GM13977 (cell line): ENCODE measurements at regions not wholly inside any gene's neighbourhood (a gene's known extent, or its start where the extent isn't known, plus 50 kb on each side); places are given as distances from the start of the nearest gene placed in this dataset.

Source experiments
- DNase-seq: peaks from one replicate; pipeline ENCODE4 v3.0.0; 2012; ENCODE audit warnings: low spot score
- CTCF ChIP-seq: IDR thresholded peaks from 2 replicates; pipeline ENCODE4 v1.5.1; 2012; ENCODE audit warnings: mild to moderate bottlenecking, control low read depth; ENCODE audit not compliant: insufficient read depth; ENCODE audit errors: extremely low read depth, missing control alignments
- in situ Hi-C: fragments of 300-500 bp; cut with MboI; formaldehyde crosslinking; loops from one replicate; pipeline ENCODE4 v1.12.0; 2022; ENCODE audit warnings: low sequenced_read_pairs, low pct_unique_long_range_greater_than_20kb, mixed read lengths, inconsistent platforms; ENCODE audit not compliant: unreplicated experiment

GRCh38 chr10:3396116-3396515, 223.5 kb upstream of the PITRM1 start:
- DNase-seq = no peak
- in situ Hi-C loops = no loop called here
- no peak for TF ChIP-seq CTCF

- no peak for TF ChIP-seq CTCF
- in situ Hi-C loops = no loop called here
- DNase-seq = no peak
These were observed 222.9 kb upstream of the PITRM1 start for GRCh38 chr10:3395458-3395861.

GRCh38 chr10:3395041-3395440, 222.5 kb upstream of the PITRM1 start:
- no peak for DNase-seq
- in situ Hi-C loops = no loop called here
- TF ChIP-seq CTCF = no peak

- no peak for DNase-seq
- TF ChIP-seq CTCF = no peak
- in situ Hi-C loops = no loop called here
These were observed 221.4 kb upstream of the PITRM1 start for GRCh38 chr10:3393958-3394357.

- in situ Hi-C loops = no loop called here
- no peak for TF ChIP-seq CTCF
These were observed 219.1 kb upstream of the PITRM1 start for GRCh38 chr10:3391657-3392056.

GRCh38 chr10:3389130-3389529, 216.5 kb upstream of the PITRM1 start:
- DNase-seq = no peak
- in situ Hi-C loops = no loop called here
- no peak for TF ChIP-seq CTCF

More at GRCh38 chr10:3391657-3392056, 219.1 kb upstream of the PITRM1 start:
- no peak for DNase-seq

- in situ Hi-C loops = no loop called here
- TF ChIP-seq CTCF = no peak
- no peak for DNase-seq
These were observed 212.9 kb upstream of the PITRM1 start for GRCh38 chr10:3385487-3385886.
